GM21447 (cell line): ENCODE measurements at regions not wholly inside any gene's neighbourhood (a gene's known extent, or its start where the extent isn't known, plus 50 kb on each side); places are given as distances from the start of the nearest gene placed in this dataset.

Experiments
- ATAC-seq: cut with Tn5 transposase; IDR thresholded peaks from one replicate; pipeline ENCODE4 v1.9.1; 2021; ENCODE audit not compliant: unreplicated experiment

- no peak for ATAC-seq
Observed at GRCh38 chr1:168959382-168959781, 147.1 kb upstream of the ATP1B1 start.

- no peak for ATAC-seq
Observed at GRCh38 chr1:168960114-168960513, 146.4 kb upstream of the ATP1B1 start.

GRCh38 chr1:168960595-168960994, 145.9 kb upstream of the ATP1B1 start:
- no peak for ATAC-seq

- ATAC-seq: no peak
Observed at GRCh38 chr1:168963601-168964000, 142.9 kb upstream of the ATP1B1 start.

- no peak for ATAC-seq
Observed at GRCh38 chr1:168964478-168964877, 142.0 kb upstream of the ATP1B1 start.

GRCh38 chr1:168966217-168966616, 140.3 kb upstream of the ATP1B1 start:
- no peak for ATAC-seq

GRCh38 chr1:168966636-168967035, 139.9 kb upstream of the ATP1B1 start:
- ATAC-seq: no peak

- ATAC-seq: no peak
Observed at GRCh38 chr1:168970926-168971659, 135.4 kb upstream of the ATP1B1 start.

- no peak for ATAC-seq
Observed at GRCh38 chr1:168972225-168972624, 134.3 kb upstream of the ATP1B1 start.

GRCh38 chr1:168972887-168973286, 133.6 kb upstream of the ATP1B1 start:
- ATAC-seq: no peak

- ATAC-seq: no peak
Observed at GRCh38 chr1:168974117-168974516, 132.4 kb upstream of the ATP1B1 start.

- ATAC-seq: no peak
Observed at GRCh38 chr1:168974611-168975010, 131.9 kb upstream of the ATP1B1 start.

- no peak for ATAC-seq
Observed at GRCh38 chr1:168976267-168976666, 130.2 kb upstream of the ATP1B1 start.

GRCh38 chr1:168977618-168978017, 128.9 kb upstream of the ATP1B1 start:
- no peak for ATAC-seq

- no peak for ATAC-seq
Observed at GRCh38 chr1:168979276-168979675, 127.2 kb upstream of the ATP1B1 start.

- ATAC-seq: no peak
Observed at GRCh38 chr1:168980180-168980579, 126.3 kb upstream of the ATP1B1 start.

- no peak for ATAC-seq
Observed at GRCh38 chr1:168980656-168981055, 125.8 kb upstream of the ATP1B1 start.

- ATAC-seq: no peak
Observed at GRCh38 chr1:168982778-168983177, 123.7 kb upstream of the ATP1B1 start.

GRCh38 chr1:168987330-168987729, 119.2 kb upstream of the ATP1B1 start:
- no peak for ATAC-seq

GRCh38 chr1:168987923-168988322, 118.6 kb upstream of the ATP1B1 start:
- ATAC-seq: no peak

- ATAC-seq: no peak
Observed at GRCh38 chr1:168989985-168990384, 116.5 kb upstream of the ATP1B1 start.

- ATAC-seq: no peak
Observed at GRCh38 chr1:168991667-168992475, 114.6 kb upstream of the ATP1B1 start.
